NCI-H2029 (cell line): ENCODE measurements at regions not wholly inside any gene's neighbourhood (a gene's known extent, or its start where the extent isn't known, plus 50 kb on each side); places are given as distances from the start of the nearest gene placed in this dataset.
"Not testable (repeated sequence)": the region's sequence is repeated elsewhere in the genome, so short reads cannot be mapped to it uniquely, and the experiment has no call there.

Experiments used
- DNase-seq: peaks from one replicate; lab custom pipeline; 2025; lab: John Stamatoyannopoulos, UW

- no peak for DNase-seq
Measured at GRCh38 chrX:10965174-10965798, 145.8 kb upstream of the HCCS start.

- no peak for DNase-seq
Measured at GRCh38 chrX:10966057-10966456, 145.1 kb upstream of the HCCS start.

- no peak for DNase-seq
Measured at GRCh38 chrX:10971176-10971575, 140.0 kb upstream of the HCCS start.

GRCh38 chrX:10971759-10972158, 139.4 kb upstream of the HCCS start:
- DNase-seq = no peak

- no peak for DNase-seq
Measured at GRCh38 chrX:10972706-10973105, 138.4 kb upstream of the HCCS start.

- DNase-seq = no peak
Measured at GRCh38 chrX:10974920-10975319, 136.2 kb upstream of the HCCS start.

- no peak for DNase-seq
Measured at GRCh38 chrX:10979956-10980355, 131.2 kb upstream of the HCCS start.

- no peak for DNase-seq
Measured at GRCh38 chrX:10981506-10981905, 129.6 kb upstream of the HCCS start.

GRCh38 chrX:10983526-10983925, 127.6 kb upstream of the HCCS start:
- DNase-seq = no peak

- no peak for DNase-seq
Measured at GRCh38 chrX:10984213-10984612, 126.9 kb upstream of the HCCS start.

- no peak for DNase-seq
Measured at GRCh38 chrX:10986616-10987015, 124.5 kb upstream of the HCCS start.

GRCh38 chrX:10988653-10989052, 122.5 kb upstream of the HCCS start:
- DNase-seq = no peak

- DNase-seq = no peak
Measured at GRCh38 chrX:10989386-10989785, 121.7 kb upstream of the HCCS start.

GRCh38 chrX:10990418-10990817, 120.7 kb upstream of the HCCS start:
- no peak for DNase-seq

GRCh38 chrX:10990976-10991375, 120.2 kb upstream of the HCCS start:
- no peak for DNase-seq

- no peak for DNase-seq
Measured at GRCh38 chrX:10992110-10992509, 119.0 kb upstream of the HCCS start.

- not testable (repeated sequence) for DNase-seq
Measured at GRCh38 chrX:11007076-11007475, 104.1 kb upstream of the HCCS start.

- no peak for DNase-seq
Measured at GRCh38 chrX:11010476-11010875, 100.7 kb upstream of the HCCS start.

GRCh38 chrX:11016728-11017127, 94.4 kb upstream of the HCCS start:
- DNase-seq = no peak

- DNase-seq = not testable (repeated sequence)
Measured at GRCh38 chrX:11022588-11022987, 88.5 kb upstream of the HCCS start.

GRCh38 chrX:11039926-11040325, 71.2 kb upstream of the HCCS start:
- no peak for DNase-seq

- no peak for DNase-seq
Measured at GRCh38 chrX:11040405-11040804, 70.7 kb upstream of the HCCS start.

GRCh38 chrX:11040996-11041395, 70.1 kb upstream of the HCCS start:
- DNase-seq = no peak

GRCh38 chrX:11050013-11050412, 61.1 kb upstream of the HCCS start:
- DNase-seq = no peak

GRCh38 chrX:11053351-11053750, 57.8 kb upstream of the HCCS start:
- DNase-seq = no peak
